HG03558 (cell line): ENCODE measurements at regions not wholly inside any gene's neighbourhood (a gene's known extent, or its start where the extent isn't known, plus 50 kb on each side); places are given as distances from the start of the nearest gene placed in this dataset.

Source experiments
- ATAC-seq: cut with Tn5 transposase; IDR thresholded peaks from one replicate; pipeline ENCODE4 v1.9.1; 2021; ENCODE audit warnings: moderate number of reproducible peaks; ENCODE audit not compliant: unreplicated experiment; ENCODE audit errors: extremely low read depth

DNA sequence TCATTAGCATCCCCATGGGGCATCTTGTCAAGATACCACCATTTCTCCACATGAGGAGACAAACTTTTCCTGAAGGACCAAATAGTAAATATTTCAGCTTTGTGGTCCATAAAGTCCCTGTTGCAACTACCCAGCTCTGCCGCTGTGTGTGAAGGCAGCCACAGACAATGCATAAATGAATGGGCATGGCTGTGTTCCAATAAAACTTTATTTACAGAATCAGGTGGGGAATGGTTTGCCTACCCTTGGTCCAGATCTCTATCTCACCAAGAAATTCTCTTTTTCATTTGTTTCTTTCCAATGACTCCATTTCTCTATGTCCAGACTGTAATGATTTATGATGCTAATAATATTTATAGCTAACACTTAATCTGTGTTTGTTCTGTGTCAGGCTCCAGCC lies 409.3 kb upstream of the TBX3 start:
- no peak for ATAC-seq

DNA sequence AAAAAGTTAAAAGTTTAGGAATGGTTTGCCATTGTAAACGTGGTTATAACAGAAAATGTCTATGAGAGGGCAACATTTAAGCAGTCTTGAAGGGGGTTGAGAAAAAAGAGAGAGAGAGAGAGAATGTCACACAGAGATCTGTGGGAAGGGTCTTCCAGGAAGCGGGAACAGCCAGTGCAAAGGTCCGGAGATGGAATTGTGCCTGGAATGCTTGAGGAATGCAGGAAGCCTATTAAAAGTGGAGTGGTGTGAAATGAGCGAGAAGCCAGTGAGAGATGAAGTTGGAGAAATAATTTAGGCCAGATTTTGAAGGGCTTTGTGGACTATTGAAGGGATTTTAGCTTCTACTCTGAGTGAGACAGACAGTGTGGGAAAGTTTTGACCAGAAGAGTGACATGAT lies 406.8 kb upstream of the TBX3 start:
- ATAC-seq: no peak

DNA sequence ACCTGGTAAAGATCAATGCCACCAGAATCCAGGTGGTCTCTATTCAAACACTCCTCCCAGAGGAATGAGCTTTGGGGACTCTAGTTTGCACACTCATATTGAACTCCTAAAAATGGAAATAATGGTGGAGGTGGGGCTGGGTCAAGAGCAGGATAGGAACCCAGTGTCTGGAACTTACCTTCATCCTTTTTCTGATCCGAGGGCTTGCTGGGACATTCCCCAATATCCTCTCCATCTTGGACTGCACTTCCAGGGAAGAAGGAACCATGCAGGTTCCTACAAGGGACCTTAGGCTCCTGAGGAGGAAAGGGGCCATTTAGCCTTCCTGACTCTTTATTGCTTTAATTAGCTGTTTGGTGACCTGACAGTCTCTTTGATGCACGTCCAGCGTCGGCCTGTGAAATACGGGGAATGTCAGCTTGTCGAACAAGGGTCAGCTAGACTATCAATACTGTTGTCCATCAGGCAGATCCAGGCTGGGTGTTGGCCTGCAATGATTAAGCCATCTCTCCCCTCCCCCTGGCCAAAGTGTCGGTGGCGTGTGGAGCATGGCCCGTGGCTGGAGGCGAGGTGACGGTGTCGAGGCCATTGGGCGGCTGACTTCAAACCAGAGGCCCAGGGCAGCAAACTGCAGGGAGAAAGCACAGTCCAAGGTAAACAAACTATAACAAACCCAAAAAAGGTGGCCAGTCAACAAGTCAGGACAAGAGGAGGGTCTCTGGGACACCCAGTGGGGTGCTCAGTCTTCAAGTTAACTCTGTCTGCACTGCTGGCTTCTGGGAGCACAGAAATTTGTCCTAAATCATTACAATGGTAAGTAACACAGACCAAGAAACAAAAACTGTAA lies 405.2 kb upstream of the TBX3 start:
- no peak for ATAC-seq

DNA sequence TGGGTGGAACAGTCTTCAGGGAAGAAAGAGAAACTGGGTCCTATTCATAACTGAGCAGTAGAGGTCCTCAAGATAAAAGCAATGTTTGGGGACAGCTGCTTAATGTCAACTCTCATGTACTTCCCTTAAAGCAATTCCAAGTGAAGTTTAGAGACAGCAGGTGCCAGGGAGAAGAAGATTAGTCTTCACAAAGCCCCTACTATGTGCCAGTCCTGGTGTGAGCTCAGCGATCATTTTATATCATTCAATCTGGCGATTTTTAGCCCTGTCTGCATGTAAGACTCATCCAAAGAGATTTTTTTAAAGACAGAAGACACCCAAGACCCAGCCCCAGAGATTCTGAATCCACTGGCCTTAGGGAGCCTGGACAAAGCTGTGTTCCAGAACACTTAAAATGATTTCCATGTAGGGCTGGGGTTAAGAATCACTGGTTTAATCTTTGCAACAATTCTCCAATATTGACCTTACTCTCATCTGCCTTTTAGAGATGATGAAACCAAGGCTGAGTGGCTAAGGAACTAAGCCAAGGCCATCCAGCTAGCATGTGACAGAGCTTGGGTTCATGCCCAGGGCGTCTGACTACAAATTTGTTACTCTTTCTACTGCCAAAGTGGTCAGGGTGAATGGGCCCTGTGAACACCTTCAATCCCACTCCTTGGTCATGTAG lies 404.5 kb upstream of the TBX3 start:
- no peak for ATAC-seq

DNA sequence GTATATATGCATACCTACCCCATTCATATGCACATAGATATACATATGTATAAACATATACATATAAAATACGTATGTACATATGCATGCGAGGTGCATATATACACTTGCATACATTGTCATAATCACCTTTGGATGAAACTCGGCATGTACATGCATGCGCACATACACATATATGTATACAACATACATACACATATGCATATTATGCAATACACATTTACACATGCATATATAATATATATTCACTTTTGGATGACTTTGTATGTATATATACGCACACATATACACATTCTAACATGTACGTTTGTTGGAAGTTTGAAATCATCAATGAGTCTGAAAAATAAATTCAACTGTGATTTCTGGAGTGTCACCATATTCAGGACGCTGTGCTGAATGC lies 401.6 kb upstream of the TBX3 start:
- no peak for ATAC-seq

- no peak for ATAC-seq
These were observed 395.8 kb upstream of the TBX3 start for GRCh38 chr12:115079760-115080159.

- no peak for ATAC-seq
These were observed 395.0 kb upstream of the TBX3 start for GRCh38 chr12:115078990-115079389.

DNA sequence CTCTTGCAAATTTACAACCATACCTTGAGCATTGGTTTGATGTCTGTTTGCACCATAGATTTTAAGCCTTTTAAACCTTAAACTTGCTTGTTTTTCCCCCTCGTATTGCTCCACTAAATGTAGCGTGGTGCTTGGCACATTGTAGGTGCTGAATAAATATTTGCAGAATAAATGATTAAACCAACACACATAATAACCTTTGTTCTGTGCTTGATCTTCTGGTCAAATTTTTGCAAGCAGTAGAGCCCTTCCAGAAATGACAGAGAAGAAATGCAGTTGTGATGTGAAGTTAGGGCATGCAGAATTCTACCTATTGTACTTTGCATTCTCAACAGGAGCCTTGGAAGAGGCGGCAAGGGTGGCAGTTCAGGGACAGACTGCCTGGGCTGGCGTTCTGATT lies 394.4 kb upstream of the TBX3 start:
- no peak for ATAC-seq

DNA sequence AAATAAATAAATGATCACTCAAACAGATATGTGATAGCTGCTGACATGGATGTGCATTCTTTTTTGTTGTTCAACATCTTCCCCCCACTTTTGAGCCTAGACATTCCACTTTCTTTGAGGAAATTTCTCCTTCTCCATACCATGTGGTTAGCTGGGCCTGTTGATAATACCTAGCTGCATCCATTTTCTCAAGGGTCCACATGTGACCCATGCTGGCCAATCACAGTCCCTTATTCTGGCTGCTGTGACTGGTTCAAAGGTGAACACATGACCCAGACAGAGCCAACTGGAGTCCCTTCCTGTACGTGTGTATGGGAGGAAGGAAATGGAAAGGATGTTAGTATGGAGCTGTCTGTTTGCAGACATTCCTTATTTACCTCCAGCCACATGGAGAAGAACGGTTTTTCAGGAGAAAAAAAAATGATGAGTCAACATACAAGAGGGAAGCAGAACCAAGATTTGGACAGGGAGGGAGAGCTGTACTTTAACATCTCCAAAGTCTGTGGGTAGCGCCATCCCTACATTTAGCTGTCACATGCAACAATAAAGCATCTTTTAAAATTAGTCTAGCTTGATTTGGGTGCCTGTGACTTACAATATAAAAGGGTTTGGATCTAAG lies 391.7 kb upstream of the TBX3 start:
- no peak for ATAC-seq

DNA sequence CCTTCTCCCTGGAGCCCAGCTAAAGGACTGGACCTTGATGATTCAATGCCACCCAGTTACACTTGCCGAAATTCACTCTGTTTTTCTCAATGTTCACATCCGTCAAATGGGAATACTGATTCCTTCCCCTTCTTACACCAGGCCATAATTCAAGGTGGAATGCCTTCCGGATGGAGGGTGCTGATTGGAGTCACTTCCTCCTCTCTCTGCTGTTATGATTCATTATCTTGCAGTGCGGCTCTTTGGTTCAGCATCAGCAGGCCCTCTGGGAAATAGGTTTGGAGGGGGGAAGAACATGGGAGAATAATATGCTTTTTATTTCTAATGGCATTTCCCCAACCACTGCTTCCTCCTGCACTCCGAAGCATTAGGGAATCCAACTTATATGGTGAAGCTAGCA lies 390.6 kb upstream of the TBX3 start:
- no peak for ATAC-seq

DNA sequence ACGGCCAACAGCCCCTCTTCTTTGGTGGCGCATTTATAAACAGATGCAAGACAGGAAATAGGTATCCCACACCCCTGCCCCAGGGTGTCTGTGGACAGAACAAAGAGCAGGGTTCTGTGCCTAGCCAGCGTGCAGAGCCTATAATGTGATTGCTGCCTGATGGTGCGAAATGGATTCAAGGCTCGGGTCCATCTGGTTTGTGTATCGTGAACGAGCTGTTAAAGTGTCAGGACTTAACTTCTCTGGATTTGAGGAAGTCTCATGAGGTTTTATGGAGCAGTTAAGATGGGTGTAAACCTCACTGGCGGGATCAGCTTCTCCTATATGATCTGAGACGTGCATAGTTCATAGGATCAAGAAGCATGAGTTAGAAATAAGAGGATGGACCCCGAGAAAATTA lies 388.7 kb upstream of the TBX3 start:
- no peak for ATAC-seq

GRCh38 chr12:115070313-115070712 lies 386.3 kb upstream of the TBX3 start:
- no peak for ATAC-seq

DNA sequence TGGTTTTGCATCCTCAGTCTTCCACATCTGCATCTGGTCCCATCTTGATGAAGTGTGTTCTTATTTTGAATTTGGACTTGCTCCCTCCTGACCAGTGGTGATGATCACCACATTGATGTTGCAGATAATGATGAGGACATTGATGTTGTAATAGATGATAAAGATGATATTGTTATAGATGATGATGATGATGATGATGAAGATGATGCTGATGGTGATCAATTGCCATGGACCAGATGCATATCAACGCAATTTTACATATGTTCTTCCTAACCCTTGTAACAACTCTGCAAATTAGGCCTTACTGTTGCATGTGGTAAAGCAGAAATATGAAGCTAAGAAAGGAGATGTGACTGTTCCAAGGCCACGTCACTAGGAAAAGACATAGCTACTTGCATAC lies 380.3 kb upstream of the TBX3 start:
- ATAC-seq: no peak

GRCh38 chr12:115062741-115063140 lies 378.8 kb upstream of the TBX3 start:
- no peak for ATAC-seq

DNA sequence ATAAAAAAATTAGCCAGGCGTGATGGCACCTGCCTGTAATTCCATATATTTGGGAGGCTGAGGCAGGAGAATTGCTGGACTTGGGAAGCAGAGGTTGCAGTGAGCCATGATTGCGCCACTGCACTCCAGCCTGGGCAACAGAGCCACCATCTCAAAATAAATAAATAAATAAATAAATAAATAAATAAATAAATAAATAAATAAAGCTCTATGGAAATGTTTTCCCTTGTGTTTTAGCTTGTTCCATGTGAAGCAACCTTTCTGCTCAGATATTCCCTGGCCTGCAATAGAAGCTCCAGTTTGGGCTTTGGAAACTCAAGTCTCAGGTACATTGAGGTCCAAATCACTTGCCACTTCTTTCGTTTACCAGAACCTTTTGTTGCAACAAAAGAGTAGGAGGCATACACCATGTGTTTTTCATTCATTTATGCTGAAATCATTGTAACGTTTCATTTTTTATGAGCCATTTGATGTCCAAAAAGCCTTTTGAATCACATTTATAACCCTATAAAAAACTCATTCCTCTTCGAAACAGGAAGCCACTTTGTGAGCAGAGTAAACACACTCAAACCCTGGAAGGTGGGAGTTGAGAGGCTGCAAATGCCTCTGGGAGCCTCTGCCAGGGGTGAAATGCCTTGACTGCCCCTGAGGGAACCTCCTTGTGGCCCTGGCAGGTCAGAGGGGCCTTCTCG lies 376.6 kb upstream of the TBX3 start:
- no peak for ATAC-seq

- no peak for ATAC-seq
These were observed 373.5 kb upstream of the TBX3 start for GRCh38 chr12:115057445-115057844.

DNA sequence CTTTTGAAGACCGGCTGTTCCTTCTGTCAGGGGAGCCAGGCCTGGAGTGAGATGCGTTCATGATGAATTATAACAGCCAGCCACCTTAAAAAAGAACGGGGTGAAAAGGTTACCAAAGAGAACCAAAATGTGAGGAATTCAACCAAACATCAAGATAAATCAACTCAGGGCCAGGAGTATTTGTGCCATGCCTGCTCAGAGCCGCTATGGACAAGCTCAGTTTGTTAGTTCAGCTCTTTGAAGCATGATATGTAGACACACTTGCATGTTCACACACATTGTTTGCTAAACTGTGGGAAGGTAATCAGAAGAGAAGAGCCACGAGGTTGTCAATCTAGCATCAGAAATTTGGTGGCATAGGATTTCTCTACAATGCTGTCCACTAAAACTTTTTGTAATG lies 367.4 kb upstream of the TBX3 start:
- ATAC-seq: no peak

DNA sequence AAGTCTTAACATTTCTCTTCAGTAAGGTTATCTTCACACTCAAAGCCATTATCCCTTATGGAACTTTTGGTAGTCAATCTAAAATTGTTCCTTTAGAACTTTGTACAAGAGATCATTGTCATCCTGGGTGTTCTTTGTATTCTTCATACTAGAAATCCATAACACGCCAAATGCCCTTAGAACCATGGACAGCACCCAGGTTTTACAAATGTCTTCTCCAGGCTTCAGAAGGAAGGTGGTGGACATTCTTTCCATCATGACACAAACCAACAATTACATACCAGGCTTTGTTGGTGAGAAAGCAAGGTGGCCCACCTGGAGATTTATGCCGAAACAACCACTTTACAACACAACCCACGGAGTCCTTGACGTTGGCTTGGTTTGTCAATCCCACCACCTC lies 365.6 kb upstream of the TBX3 start:
- ATAC-seq: no peak

- ATAC-seq: no peak
These were observed 362.8 kb upstream of the TBX3 start for GRCh38 chr12:115046805-115047204.

- ATAC-seq: no peak
These were observed 360.1 kb upstream of the TBX3 start for GRCh38 chr12:115044073-115044472.

DNA sequence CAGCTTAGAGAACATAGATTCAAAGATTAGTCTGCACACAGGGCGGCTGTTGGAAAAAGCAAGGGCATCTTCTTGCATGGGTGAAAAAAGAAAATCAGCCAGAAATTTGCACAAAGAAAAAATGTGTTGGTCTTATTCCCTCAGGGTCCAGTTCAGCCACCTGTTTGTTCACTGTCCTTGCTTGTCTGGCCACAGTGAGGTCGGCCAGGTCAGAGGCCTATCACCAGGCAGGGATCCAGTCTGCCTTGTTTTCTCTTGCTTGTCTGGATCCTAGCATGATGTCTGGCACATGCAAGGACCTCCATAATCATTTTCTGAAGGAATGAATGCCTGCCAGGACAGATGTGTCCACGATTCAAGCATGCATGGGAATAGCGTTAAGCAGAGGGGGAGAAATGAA lies 359.1 kb upstream of the TBX3 start:
- no peak for ATAC-seq
